ENCODE measurements at regions not wholly inside any gene's neighbourhood (a gene's known extent, or its start where the extent isn't known, plus 50 kb on each side); places are given as distances from the start of the nearest gene placed in this dataset.

DNA sequence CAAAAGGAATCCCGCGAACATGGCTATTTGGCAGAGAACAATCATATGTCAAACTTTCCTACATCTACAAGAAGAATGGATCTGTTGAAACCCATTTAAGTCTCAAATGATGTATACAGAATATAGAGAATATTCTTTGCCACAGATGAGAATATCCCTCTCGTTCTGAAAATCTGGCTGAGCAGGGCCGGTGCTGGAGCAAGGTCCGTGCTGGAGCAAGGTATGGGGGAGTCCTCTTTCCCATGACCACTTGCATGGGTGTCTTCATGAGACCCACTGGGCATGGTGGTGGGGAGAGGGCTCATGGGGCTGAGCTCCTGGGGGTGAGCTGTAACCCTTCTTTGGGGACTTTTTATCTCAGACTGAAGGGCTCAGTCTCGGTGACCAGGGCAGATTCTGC lies 440.9 kb downstream of the SOX9 start:
- TF ChIP-seq, protein P1, sequence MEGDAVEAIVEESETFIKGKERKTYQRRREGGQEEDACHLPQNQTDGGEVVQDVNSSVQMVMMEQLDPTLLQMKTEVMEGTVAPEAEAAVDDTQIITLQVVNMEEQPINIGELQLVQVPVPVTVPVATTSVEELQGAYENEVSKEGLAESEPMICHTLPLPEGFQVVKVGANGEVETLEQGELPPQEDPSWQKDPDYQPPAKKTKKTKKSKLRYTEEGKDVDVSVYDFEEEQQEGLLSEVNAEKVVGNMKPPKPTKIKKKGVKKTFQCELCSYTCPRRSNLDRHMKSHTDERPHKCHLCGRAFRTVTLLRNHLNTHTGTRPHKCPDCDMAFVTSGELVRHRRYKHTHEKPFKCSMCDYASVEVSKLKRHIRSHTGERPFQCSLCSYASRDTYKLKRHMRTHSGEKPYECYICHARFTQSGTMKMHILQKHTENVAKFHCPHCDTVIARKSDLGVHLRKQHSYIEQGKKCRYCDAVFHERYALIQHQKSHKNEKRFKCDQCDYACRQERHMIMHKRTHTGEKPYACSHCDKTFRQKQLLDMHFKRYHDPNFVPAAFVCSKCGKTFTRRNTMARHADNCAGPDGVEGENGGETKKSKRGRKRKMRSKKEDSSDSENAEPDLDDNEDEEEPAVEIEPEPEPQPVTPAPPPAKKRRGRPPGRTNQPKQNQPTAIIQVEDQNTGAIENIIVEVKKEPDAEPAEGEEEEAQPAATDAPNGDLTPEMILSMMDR (IDR thresholded peaks at IDR 0.05; ENCODE audit: low read depth, low read length, missing control alignments) = no peak
- Histone ChIP-seq H3K27me3 (replicated peaks) (no peaks in the 10 kb centered on the region), H3K4me3 (ENCODE audit: low read depth, low read length) (no peak overlapping the region), H3K27ac (no peak overlapping the region), H3K36me3 (replicated peaks) (no peaks in the 10 kb centered on the region)
- no peak for DNase-seq
- in situ Hi-C loops (cut with HindIII; ENCODE audit: low pct_ligation_motif_present, low sequenced_read_pairs) = no loop called here

DNA sequence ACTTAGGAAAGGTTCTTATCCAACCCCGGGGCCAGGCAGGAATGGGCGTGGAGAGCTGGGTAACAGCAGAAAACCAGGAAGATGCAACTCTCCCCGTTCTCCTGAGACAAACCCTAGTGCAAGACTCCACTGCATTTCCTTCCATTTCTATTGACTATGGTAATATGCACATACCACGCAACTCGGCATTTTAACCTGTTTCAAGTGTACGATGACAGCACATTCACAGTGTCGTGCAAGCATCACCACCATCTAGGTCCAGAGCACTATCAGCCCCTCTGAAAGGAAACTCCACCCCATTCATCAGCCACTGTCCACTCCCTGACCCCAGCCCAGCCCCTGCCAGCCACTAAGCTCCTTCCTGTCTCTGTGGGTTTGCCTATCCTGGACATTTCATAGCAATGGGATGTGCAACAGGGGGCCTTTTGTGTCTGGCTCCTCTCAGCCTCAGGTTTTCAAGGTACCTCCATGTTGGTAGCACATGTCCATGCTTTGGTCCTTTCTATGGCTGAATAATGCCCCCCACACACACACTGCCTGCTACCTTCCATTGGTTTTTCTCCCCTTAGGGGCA lies 441.9 kb downstream of the SOX9 start:
- TF ChIP-seq, protein P1 (IDR thresholded peaks at IDR 0.05; ENCODE audit: low read depth, low read length, missing control alignments) = no peak
- H3K27me3 ChIP-seq (replicated peaks) = no peaks in the 10 kb centered on the region
- H3K36me3 ChIP-seq (replicated peaks) = no peaks in the 10 kb centered on the region
- no peak overlapping the region for H3K27ac ChIP-seq
- no peak for DNase-seq
- in situ Hi-C loops (cut with HindIII; ENCODE audit: low pct_ligation_motif_present, low sequenced_read_pairs) = no loop called here
- H3K4me3 ChIP-seq (ENCODE audit: low read depth, low read length) = no peak overlapping the region

DNA sequence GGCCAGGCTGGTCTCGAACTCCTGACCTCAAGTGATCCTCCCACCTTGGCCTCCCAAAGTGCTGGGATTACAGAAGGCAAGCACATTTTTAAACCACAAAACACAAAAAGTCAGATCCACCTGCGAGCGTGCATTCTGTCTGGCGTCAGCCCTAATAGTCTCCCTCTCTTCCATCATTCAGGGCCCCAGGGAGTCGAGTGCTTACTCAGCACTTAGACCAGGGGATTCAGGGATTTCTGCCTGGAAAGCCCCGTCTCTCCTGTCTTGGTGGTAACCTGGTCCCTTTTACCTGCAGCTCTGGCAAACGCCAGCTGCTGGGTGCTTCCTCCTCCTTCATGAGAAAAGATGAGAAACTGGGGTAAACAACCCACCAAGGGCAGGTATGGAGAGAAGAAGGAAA lies 443.1 kb downstream of the SOX9 start:
- no peaks in the 10 kb centered on the region for H3K36me3 ChIP-seq (replicated peaks)
- H3K27ac ChIP-seq = no peak overlapping the region
- TF ChIP-seq, protein P1 (IDR thresholded peaks at IDR 0.05; ENCODE audit: low read depth, low read length, missing control alignments) = no peak
- DNase-seq = no peak
- in situ Hi-C loops (cut with HindIII; ENCODE audit: low pct_ligation_motif_present, low sequenced_read_pairs) = no loop called here
- no peak overlapping the region for H3K4me3 ChIP-seq (ENCODE audit: low read depth, low read length)
- no peaks in the 10 kb centered on the region for H3K27me3 ChIP-seq (replicated peaks)

DNA sequence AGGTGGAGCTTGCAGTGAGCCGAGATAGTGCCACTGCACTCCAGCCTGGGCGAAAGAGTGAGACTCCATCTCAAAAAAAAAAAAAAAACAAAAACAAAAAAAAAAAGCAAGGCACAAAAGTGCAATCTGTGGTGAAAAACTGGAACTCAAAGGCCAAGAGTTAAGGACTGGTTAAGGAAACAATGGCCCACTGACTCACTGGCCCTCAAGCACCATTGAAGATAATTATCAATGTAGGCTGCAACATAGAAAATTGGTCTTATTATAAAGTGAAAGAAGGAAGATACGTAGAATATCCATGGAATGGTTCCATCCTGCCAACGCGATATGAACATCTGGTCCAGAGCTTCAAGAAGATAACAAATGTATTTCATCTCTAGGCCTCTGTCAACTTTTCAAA lies 444.2 kb downstream of the SOX9 start:
- Histone ChIP-seq H3K4me3 (ENCODE audit: low read depth, low read length) (no peak overlapping the region), H3K27me3 (replicated peaks) (no peaks in the 10 kb centered on the region), H3K27ac (no peak overlapping the region), H3K36me3 (replicated peaks) (no peaks in the 10 kb centered on the region)
- in situ Hi-C loops (cut with HindIII; ENCODE audit: low pct_ligation_motif_present, low sequenced_read_pairs) = no loop called here
- TF ChIP-seq, protein P1 (IDR thresholded peaks at IDR 0.05; ENCODE audit: low read depth, low read length, missing control alignments) = no peak
- DNase-seq = no peak

DNA sequence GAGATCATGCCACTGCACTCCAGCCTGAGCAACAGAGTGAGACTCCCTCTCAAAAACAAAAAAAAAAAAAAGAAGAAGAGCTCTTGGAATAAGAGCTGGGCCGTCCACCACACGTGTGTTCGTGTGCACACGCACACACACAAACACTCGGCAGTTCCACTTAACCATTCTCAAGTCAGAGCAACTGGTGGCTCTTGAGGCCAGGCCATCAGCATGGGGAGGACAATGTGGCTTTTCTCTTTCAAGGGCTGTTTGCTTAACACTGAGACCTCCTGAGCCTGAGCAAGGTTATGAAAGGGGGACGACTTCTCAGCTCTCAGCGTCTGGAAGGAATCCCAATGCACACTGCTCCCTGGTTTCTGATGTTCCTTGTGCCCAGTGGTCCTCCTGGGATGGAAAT lies 444.9 kb downstream of the SOX9 start:
- Histone ChIP-seq H3K36me3 (replicated peaks) (no peaks in the 10 kb centered on the region), H3K27me3 (replicated peaks) (no peaks in the 10 kb centered on the region), H3K4me3 (ENCODE audit: low read depth, low read length) (no peak overlapping the region), H3K27ac (no peak overlapping the region)
- no peak for DNase-seq
- in situ Hi-C loops (cut with HindIII; ENCODE audit: low pct_ligation_motif_present, low sequenced_read_pairs) = no loop called here
- TF ChIP-seq, protein P1 (IDR thresholded peaks at IDR 0.05; ENCODE audit: low read depth, low read length, missing control alignments) = no peak

All from brain microvascular endothelial cell (primary cell).